ENCODE measurements at regions not wholly inside any gene's neighbourhood (a gene's known extent, or its start where the extent isn't known, plus 50 kb on each side); places are given as distances from the start of the nearest gene placed in this dataset.
A peak's percentile ranks its signal among the peaks of the same experiment; 100 is the strongest.
"Not testable (repeated sequence)": the region's sequence is repeated elsewhere in the genome, so short reads cannot be mapped to it uniquely, and the experiment has no call there.

- not testable (repeated sequence) for DNase-seq (ENCODE audit: low spot score)
These were observed 367.9 kb upstream of the SEMA3C start for GRCh38 chr7:81286754-81287153.

- peak; percentile 9 for DNase-seq (ENCODE audit: low spot score)
These were observed 366.5 kb upstream of the SEMA3C start for GRCh38 chr7:81285142-81285871.

- DNase-seq (ENCODE audit: low spot score), result peak; percentile 15
These were observed 365.7 kb upstream of the SEMA3C start for GRCh38 chr7:81284576-81284975.

GRCh38 chr7:81280531-81280930, 361.7 kb upstream of the SEMA3C start:
- DNase-seq (ENCODE audit: low spot score), result no peak

GRCh38 chr7:81277691-81278090, 358.8 kb upstream of the SEMA3C start:
- DNase-seq (ENCODE audit: low spot score), result no peak

GRCh38 chr7:81273601-81274397, 354.9 kb upstream of the SEMA3C start:
- no peak for DNase-seq (ENCODE audit: low spot score)

GRCh38 chr7:81272176-81272575, 353.3 kb upstream of the SEMA3C start:
- DNase-seq (ENCODE audit: low spot score), result no peak

- no peak for DNase-seq (ENCODE audit: low spot score)
These were observed 349.7 kb upstream of the SEMA3C start for GRCh38 chr7:81268551-81268950.

- no peak for DNase-seq (ENCODE audit: low spot score)
These were observed 348.7 kb upstream of the SEMA3C start for GRCh38 chr7:81267508-81267907.

GRCh38 chr7:81264116-81264515, 345.3 kb upstream of the SEMA3C start:
- no peak for DNase-seq (ENCODE audit: low spot score)

- DNase-seq (ENCODE audit: low spot score), result no peak
These were observed 341.3 kb upstream of the SEMA3C start for GRCh38 chr7:81260152-81260551.

- peak; percentile 29 for DNase-seq (ENCODE audit: low spot score)
These were observed 338.1 kb upstream of the SEMA3C start for GRCh38 chr7:81256991-81257390.

- no peak for DNase-seq (ENCODE audit: low spot score)
These were observed 329.6 kb upstream of the SEMA3C start for GRCh38 chr7:81248420-81248819.

GRCh38 chr7:81247364-81247763, 328.5 kb upstream of the SEMA3C start:
- not testable (repeated sequence) for DNase-seq (ENCODE audit: low spot score)

GRCh38 chr7:81245353-81245752, 326.5 kb upstream of the SEMA3C start:
- no peak for DNase-seq (ENCODE audit: low spot score)

- DNase-seq (ENCODE audit: low spot score), result no peak
These were observed 325.4 kb upstream of the SEMA3C start for GRCh38 chr7:81244224-81244623.

GRCh38 chr7:81236560-81236959, 317.7 kb upstream of the SEMA3C start:
- DNase-seq (ENCODE audit: low spot score), result no peak

- DNase-seq (ENCODE audit: low spot score), result no peak
These were observed 317.1 kb upstream of the SEMA3C start for GRCh38 chr7:81235997-81236396.

- no peak for DNase-seq (ENCODE audit: low spot score)
These were observed 316.0 kb upstream of the SEMA3C start for GRCh38 chr7:81234896-81235295.

- DNase-seq (ENCODE audit: low spot score), result no peak
These were observed 314.5 kb upstream of the SEMA3C start for GRCh38 chr7:81233208-81233940.

- DNase-seq (ENCODE audit: low spot score), result no peak
These were observed 313.4 kb upstream of the SEMA3C start for GRCh38 chr7:81232084-81232799.

GRCh38 chr7:81231301-81231838, 312.5 kb upstream of the SEMA3C start:
- DNase-seq (ENCODE audit: low spot score), result no peak

All from LoVo (cell line).